ENCODE measurements at regions not wholly inside any gene's neighbourhood (a gene's known extent, or its start where the extent isn't known, plus 50 kb on each side); places are given as distances from the start of the nearest gene placed in this dataset.

DNA sequence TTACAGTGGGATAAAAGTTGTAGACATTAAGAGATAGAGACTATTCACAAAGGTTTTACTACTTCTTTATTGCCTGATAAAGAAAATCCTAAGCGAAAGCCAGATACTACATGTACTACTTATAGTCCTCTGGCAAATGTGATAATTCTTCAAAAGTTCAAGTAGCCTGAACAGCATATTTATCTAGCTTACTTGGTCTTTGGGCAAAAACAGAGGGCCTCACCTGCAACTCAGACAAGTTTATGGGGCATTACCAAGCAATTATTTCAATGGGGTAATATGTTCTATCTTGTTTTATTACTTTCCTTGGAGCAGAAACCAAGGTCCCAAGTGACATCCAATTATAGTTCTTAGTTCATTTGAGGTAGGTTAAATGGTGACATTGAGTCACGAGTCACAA lies 390.1 kb upstream of the ARHGEF26 start:
- TF ChIP-seq, protein P1, sequence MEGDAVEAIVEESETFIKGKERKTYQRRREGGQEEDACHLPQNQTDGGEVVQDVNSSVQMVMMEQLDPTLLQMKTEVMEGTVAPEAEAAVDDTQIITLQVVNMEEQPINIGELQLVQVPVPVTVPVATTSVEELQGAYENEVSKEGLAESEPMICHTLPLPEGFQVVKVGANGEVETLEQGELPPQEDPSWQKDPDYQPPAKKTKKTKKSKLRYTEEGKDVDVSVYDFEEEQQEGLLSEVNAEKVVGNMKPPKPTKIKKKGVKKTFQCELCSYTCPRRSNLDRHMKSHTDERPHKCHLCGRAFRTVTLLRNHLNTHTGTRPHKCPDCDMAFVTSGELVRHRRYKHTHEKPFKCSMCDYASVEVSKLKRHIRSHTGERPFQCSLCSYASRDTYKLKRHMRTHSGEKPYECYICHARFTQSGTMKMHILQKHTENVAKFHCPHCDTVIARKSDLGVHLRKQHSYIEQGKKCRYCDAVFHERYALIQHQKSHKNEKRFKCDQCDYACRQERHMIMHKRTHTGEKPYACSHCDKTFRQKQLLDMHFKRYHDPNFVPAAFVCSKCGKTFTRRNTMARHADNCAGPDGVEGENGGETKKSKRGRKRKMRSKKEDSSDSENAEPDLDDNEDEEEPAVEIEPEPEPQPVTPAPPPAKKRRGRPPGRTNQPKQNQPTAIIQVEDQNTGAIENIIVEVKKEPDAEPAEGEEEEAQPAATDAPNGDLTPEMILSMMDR (IDR thresholded peaks at IDR 0.05; ENCODE audit: borderline replicate concordance, control extremely low read depth, extremely low read depth, insufficient read depth, missing control alignments) = no peak
- no peak for DNase-seq (ENCODE audit: low spot score)
- in situ Hi-C loops (cut with MboI; ENCODE audit: low sequenced_read_pairs, unreplicated experiment) = no loop called here

DNA sequence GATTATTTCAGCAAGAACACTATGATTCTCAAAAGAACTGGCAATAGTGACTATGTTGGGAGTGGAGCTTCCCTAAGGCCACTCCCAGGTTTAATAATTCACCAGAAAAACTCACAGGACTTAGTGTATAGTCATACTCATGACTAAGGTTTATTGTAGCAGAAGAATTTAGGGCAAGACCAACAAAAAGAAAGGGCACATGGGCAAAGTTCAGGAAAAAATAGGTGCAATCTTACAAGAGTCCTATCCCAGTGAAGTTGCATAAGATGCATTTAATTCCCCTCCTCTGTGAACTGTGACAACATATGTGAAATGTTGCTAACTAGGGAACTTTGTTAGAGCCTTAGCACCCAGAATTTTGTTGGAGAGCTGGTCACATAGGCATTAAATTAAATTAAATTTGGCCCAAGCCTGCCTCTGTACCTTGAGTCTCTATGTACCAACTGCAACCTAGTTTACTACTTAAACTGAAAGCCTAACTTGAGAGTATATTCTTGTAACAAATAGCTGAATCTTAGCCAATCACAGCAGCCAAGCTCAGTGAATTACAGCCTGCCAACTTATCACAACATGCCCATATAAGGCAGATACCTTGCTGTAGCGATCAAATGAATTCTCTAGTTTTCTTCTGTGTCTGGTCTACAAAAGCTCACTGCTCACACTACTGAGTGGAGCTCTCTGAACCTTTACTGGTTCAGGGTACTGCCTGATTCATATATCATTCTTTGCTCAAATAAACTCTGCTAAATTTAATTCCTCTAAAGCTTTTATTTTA lies 386.2 kb upstream of the ARHGEF26 start:
- TF ChIP-seq, protein P1 (IDR thresholded peaks at IDR 0.05; ENCODE audit: borderline replicate concordance, control extremely low read depth, extremely low read depth, insufficient read depth, missing control alignments) = no peak
- in situ Hi-C loops (cut with MboI; ENCODE audit: low sequenced_read_pairs, unreplicated experiment) = no loop called here
- DNase-seq (ENCODE audit: low spot score) = no peak

DNA sequence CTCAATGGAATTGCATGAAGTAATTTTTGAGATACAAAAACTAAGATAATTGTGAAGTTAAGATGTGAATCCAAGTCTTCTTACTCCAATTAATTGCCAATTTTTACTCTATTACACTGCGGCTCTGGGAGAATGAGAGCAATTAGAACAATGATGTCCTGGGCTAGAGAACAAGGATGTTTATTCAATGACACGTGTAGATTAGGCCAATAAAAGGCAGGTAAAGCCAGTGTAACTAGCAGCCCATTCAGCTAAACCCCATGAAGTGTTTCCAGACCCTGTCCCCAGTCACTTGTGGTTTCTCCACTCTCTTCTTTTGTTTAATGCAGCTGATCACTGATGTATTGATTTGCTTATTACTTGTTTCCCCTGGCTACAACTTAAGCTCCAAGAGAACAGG lies 381.1 kb upstream of the ARHGEF26 start:
- in situ Hi-C loops (cut with MboI; ENCODE audit: low sequenced_read_pairs, unreplicated experiment) = no loop called here
- TF ChIP-seq, protein P1 (IDR thresholded peaks at IDR 0.05; ENCODE audit: borderline replicate concordance, control extremely low read depth, extremely low read depth, insufficient read depth, missing control alignments) = no peak
- no peak for DNase-seq (ENCODE audit: low spot score)

DNA sequence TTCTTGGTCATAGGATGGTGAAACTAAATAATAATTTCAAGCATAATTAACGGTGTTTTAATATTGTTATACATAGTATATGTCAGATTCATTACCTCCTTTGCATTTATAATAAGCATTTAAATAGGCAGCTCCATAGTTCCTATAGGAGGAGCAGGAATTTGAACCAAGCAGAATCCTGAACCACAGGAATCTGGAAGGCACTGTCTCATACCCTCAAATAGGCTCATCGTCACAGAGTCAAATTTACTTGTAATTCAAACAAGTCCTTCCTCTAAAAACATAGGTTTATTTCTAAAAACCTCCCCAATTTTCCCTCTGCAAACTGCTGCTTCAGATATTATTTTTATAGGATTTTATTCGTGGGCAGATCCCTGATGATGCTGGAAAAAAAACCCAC lies 376.3 kb upstream of the ARHGEF26 start:
- TF ChIP-seq, protein P1 (IDR thresholded peaks at IDR 0.05; ENCODE audit: borderline replicate concordance, control extremely low read depth, extremely low read depth, insufficient read depth, missing control alignments) = no peak
- no peak for DNase-seq (ENCODE audit: low spot score)
- in situ Hi-C loops (cut with MboI; ENCODE audit: low sequenced_read_pairs, unreplicated experiment) = no loop called here

DNA sequence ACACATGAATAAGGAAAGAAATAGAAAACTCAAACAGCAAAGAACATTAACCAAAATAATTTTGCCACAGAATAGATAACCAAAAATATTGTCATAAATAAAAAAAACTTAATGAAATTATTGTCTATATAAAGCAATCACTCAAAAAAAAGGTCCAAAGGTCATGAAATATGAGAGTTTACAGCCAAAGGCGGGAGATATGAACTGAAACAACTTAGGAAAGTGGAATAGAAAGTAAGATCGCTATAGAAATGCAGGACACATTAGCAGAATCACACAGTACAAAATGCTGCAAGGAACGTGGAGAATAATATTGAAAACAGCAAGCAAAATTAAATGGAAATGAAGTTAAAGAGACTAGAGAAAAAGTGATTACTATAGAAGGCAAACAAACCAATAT lies 375.0 kb upstream of the ARHGEF26 start:
- in situ Hi-C loops (cut with MboI; ENCODE audit: low sequenced_read_pairs, unreplicated experiment) = no loop called here
- DNase-seq (ENCODE audit: low spot score) = no peak
- TF ChIP-seq, protein P1 (IDR thresholded peaks at IDR 0.05; ENCODE audit: borderline replicate concordance, control extremely low read depth, extremely low read depth, insufficient read depth, missing control alignments) = no peak

DNA sequence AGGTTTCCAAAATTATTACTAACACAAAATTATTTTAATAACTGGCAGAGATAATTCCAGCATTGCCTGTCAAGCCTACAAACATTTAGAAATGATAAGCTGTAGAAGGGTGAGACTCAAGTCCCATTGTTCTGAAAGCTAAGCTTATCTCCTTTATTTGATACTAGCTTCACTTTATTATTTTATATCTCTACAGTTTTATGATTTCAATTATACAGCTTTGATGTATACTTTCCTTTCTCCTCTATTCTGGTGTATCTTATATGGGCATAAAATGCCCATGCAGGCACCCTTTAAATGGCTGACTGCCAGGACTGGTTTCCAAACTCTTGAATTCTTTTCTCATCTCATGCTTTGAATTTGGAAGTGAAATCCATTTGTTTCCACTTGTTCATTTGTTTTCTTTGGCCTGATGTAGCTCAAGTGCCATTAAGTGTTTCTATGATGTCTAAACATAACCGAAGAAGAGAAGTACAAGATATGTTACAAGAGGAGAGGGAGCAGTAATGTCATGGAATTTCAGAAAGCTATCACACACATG lies 372.1 kb upstream of the ARHGEF26 start:
- in situ Hi-C loops (cut with MboI; ENCODE audit: low sequenced_read_pairs, unreplicated experiment) = no loop called here
- DNase-seq (ENCODE audit: low spot score) = no peak
- TF ChIP-seq, protein P1 (IDR thresholded peaks at IDR 0.05; ENCODE audit: borderline replicate concordance, control extremely low read depth, extremely low read depth, insufficient read depth, missing control alignments) = no peak
